IMR-90 (cell line): ENCODE measurements at regions not wholly inside any gene's neighbourhood (a gene's known extent, or its start where the extent isn't known, plus 50 kb on each side); places are given as distances from the start of the nearest gene placed in this dataset.

Experiments used
- ATAC-seq: fragments of 200-7000 bp; cut with Tn5 transposase; 2 replicates; pipeline ENCODE4 v1.9.1; 2020; ENCODE audit warnings: low read depth, mild to moderate bottlenecking, moderate library complexity
- BruUV-seq: library from RNA; stranded (reverse); fragments of 400-500 nt; replicated peaks from 2 replicates; lab custom pipeline; 2021; lab: Mats Ljungman, UMichigan
- CTCF ChIA-PET: fragments of 300-600 bp; formaldehyde crosslinking; extraction: SDS; loops from one replicate; lab custom pipeline; 2021; ENCODE audit warnings: antibody characterized with exemption; lab: Yijun Ruan, JAX
- POLR2A ChIA-PET: fragments of 300-600 bp; sonication (Branson Sonifier 250); formaldehyde crosslinking; loops from one replicate; lab custom pipeline; 2022; ENCODE audit warnings: antibody characterized with exemption; ENCODE audit not compliant: unreplicated experiment; lab: Charles Lee
- DNase-seq: peaks from one replicate; pipeline ENCODE4 v3.0.0; 2013
- H2AFZ ChIP-seq: replicated peaks from 2 replicates; pipeline ENCODE3; 2013; ENCODE audit warnings: low read length, mild to moderate bottlenecking; ENCODE audit not compliant: poor library complexity
- H2AK5ac ChIP-seq: 2 replicates; pipeline ENCODE4 v1.6.1; 2013; ENCODE audit warnings: low read depth, low read length, inconsistent platforms
- H2AK9ac ChIP-seq: replicated peaks from 2 replicates; pipeline ENCODE3; 2013; ENCODE audit warnings: mild to moderate bottlenecking, low read depth, low read length, moderate library complexity; ENCODE audit not compliant: poor library complexity
- H2BK120ac ChIP-seq: 2 replicates; pipeline ENCODE4 v1.6.1; 2013; ENCODE audit warnings: low read depth, low read length, inconsistent platforms
- H2BK15ac ChIP-seq: 3 replicates; pipeline ENCODE4 v1.6.1; 2013; ENCODE audit warnings: low read depth, low read length, inconsistent platforms
- H2BK20ac ChIP-seq: 2 replicates; pipeline ENCODE4 v1.6.1; 2013; ENCODE audit warnings: low read depth, mild to moderate bottlenecking, inconsistent platforms, low read length, moderate library complexity
- H2BK5ac ChIP-seq: 2 replicates; pipeline ENCODE4 v1.6.1; 2013; ENCODE audit warnings: mild to moderate bottlenecking, low read depth, low read length, inconsistent platforms; ENCODE audit not compliant: poor library complexity, severe bottlenecking
- H3K14ac ChIP-seq: replicated peaks from 2 replicates; pipeline ENCODE4 v1.6.1; 2013; ENCODE audit warnings: low read depth, low read length, inconsistent platforms
- H3K18ac ChIP-seq: 2 replicates; pipeline ENCODE4 v1.6.1; 2013; ENCODE audit warnings: low read depth, low read length, control low read depth
- H3K23ac ChIP-seq: 2 replicates; pipeline ENCODE4 v1.6.1; 2013; ENCODE audit warnings: low read depth, low read length, inconsistent platforms
- H3K27ac ChIP-seq: 2 replicates; pipeline ENCODE4 v1.5.1; 2013; ENCODE audit warnings: mild to moderate bottlenecking, control low read depth, low read length; ENCODE audit not compliant: insufficient read depth
- H3K27me3 ChIP-seq: 2 replicates; pipeline ENCODE4 v1.6.1; 2013; ENCODE audit warnings: low read length; ENCODE audit not compliant: control insufficient read depth, insufficient read depth
- H3K36me3 ChIP-seq: 2 replicates; pipeline ENCODE4 v1.6.1; 2013; ENCODE audit warnings: low read length, mixed read lengths; ENCODE audit not compliant: control insufficient read depth, insufficient read depth
- H3K4ac ChIP-seq: 2 replicates; pipeline ENCODE4 v1.6.1; 2013; ENCODE audit warnings: low read depth, low read length, inconsistent platforms
- H3K4me1 ChIP-seq: 2 replicates; pipeline ENCODE4 v1.6.1; 2013; ENCODE audit warnings: low read length, mixed read lengths; ENCODE audit not compliant: control insufficient read depth, insufficient read depth
- H3K4me2 ChIP-seq: 2 replicates; pipeline ENCODE4 v1.6.1; 2013; ENCODE audit warnings: low read depth, mild to moderate bottlenecking, control low read depth, low read length, moderate library complexity
- H3K4me3 ChIP-seq: 2 replicates; pipeline ENCODE4 v1.5.1; 2013; ENCODE audit warnings: low read depth, mild to moderate bottlenecking, control low read depth, low read length, moderate library complexity; ENCODE audit not compliant: insufficient read depth
- H3K56ac ChIP-seq: 2 replicates; pipeline ENCODE4 v1.6.1; 2013; ENCODE audit warnings: low read length, inconsistent platforms; ENCODE audit not compliant: insufficient read depth; ENCODE audit errors: extremely low read depth
- H3K79me1 ChIP-seq, 2 experiments: 2 replicates each; pipeline ENCODE4 v1.6.1; 2013; ENCODE audit warnings: low read length in 2 of 2, inconsistent platforms in 1 of 2, low read depth in 1 of 2
- H3K9ac ChIP-seq: 2 replicates; pipeline ENCODE4 v1.6.1; 2013; ENCODE audit warnings: low read depth, low read length, control low read depth
- H3K9me1 ChIP-seq: 2 replicates; pipeline ENCODE4 v1.6.1; 2013; ENCODE audit warnings: low read length, inconsistent platforms; ENCODE audit not compliant: insufficient read depth
- H3K9me3 ChIP-seq: 2 replicates; pipeline ENCODE4 v1.6.1; 2013; ENCODE audit warnings: low read length; ENCODE audit not compliant: control insufficient read depth, insufficient read depth
- H4K20me1 ChIP-seq: 2 replicates; pipeline ENCODE4 v1.6.1; 2013; ENCODE audit warnings: low read length, inconsistent platforms; ENCODE audit not compliant: insufficient read depth
- H4K5ac ChIP-seq: 2 replicates; pipeline ENCODE4 v1.6.1; 2013; ENCODE audit warnings: mild to moderate bottlenecking, low read depth, low read length, control low read depth
- H4K8ac ChIP-seq, 2 experiments: 2 replicates each; pipeline ENCODE4 v1.6.1; 2013; ENCODE audit warnings: low read depth in 2 of 2, low read length in 2 of 2, control low read depth in 1 of 2, inconsistent platforms in 1 of 2
- H4K91ac ChIP-seq: 2 replicates; pipeline ENCODE4 v1.6.1; 2013; ENCODE audit warnings: low read depth, low read length, inconsistent platforms; ENCODE audit not compliant: insufficient read depth
- BHLHE40 ChIP-seq: fragments of 150-350 bp; IDR thresholded peaks from 2 replicates; pipeline ENCODE4 v1.6.1; 2016; ENCODE audit warnings: mild to moderate bottlenecking, low read depth, low read length
- CHD1 ChIP-seq: IDR thresholded peaks from 2 replicates; pipeline ENCODE4 v1.6.1; 2012; ENCODE audit warnings: low read depth, low read length, improper control_type of control experiment
- CTCF ChIP-seq: conservative IDR thresholded peaks from 2 replicates; pipeline ENCODE4 v1.5.1; 2012; ENCODE audit warnings: mild to moderate bottlenecking, low read depth, low read length, improper control_type of control experiment
- NFE2L2 ChIP-seq: fragments of 150-350 bp; IDR thresholded peaks from 2 replicates; pipeline ENCODE4 v1.6.1; 2016; ENCODE audit warnings: low read depth, mild to moderate bottlenecking, low read length
- RAD21 ChIP-seq: IDR thresholded peaks from 2 replicates; pipeline ENCODE4 v1.6.1; 2012; ENCODE audit warnings: low read length, improper control_type of control experiment
- RCOR1 ChIP-seq: IDR thresholded peaks from 2 replicates; pipeline ENCODE4 v1.6.1; 2012; ENCODE audit warnings: mild to moderate bottlenecking, low read length, improper control_type of control experiment; ENCODE audit not compliant: insufficient replicate concordance
- RFX5 ChIP-seq: IDR thresholded peaks from 2 replicates; pipeline ENCODE4 v1.8.0; 2012; ENCODE audit warnings: low read depth, mild to moderate bottlenecking, low read length, moderate library complexity
- WGBS, 2 experiments: methylation state at CpG; one replicate each; pipeline versions ENCODE4 v1.1.5 to v1.1.7; 2013; ENCODE audit warnings: missing lambda C conversion rate in 2 of 2; ENCODE audit not compliant: insufficient read length in 1 of 2; ENCODE audit errors: extremely low coverage in 2 of 2; 5-methylcytosine and 5-hydroxymethylcytosine counted together
- dilution Hi-C: fragments of 300-500 bp; cut with HindIII; formaldehyde crosslinking; loops from one replicate; pipeline ENCODE4 v1.14.3; 2018; ENCODE audit warnings: low sequenced_read_pairs; ENCODE audit not compliant: unreplicated experiment
- in situ Hi-C: fragments of 300-500 bp; cut with MboI; formaldehyde crosslinking; loops from 3 replicates; pipeline ENCODE4 v1.14.3; 2019; ENCODE audit warnings: low sequenced_read_pairs, inconsistent platforms, mixed read lengths
- intact Hi-C: fragments of 100-400 bp; cut with micrococcal nuclease; formaldehyde crosslinking; loops from 2 replicates; pipeline ENCODE4 v1.10.0; 2022

- TF ChIP-seq CTCF = no peak
- no peak for TF ChIP-seq NFE2L2
- no peak for TF ChIP-seq BHLHE40
- no peak for TF ChIP-seq RCOR1
- no peak for TF ChIP-seq RFX5
- TF ChIP-seq CHD1 = no peak
- no peak for TF ChIP-seq RAD21
- no peak overlapping the region for H2AK9ac ChIP-seq
- no peaks in the 10 kb centered on the region; the same call in 1 of the 2 replicates for H3K4me1 ChIP-seq
- H3K56ac ChIP-seq = no peak overlapping the region
- BruUV-seq = no TSS peak
- no peak overlapping the region for H4K91ac ChIP-seq
- no peak overlapping the region for H3K23ac ChIP-seq
- no peak overlapping the region for H2AFZ ChIP-seq
- no peak overlapping the region for H2BK15ac ChIP-seq
- H3K9ac ChIP-seq = no peak overlapping the region
- no CpG with 5 or more reads among the region's 6 CpGs for WGBS, 2 experiments
- ChIA-PET CTCF (interaction anchor here (1.2 kb wide), 1 partner anchor 27 kb away, joined by 3 read pairs; no protein-coding TSS in a partner anchor), POLR2A (no interaction called here)
- H3K36me3 ChIP-seq = no peaks in the 10 kb centered on the region
- no peak overlapping the region for H2BK5ac ChIP-seq
- no peaks in the 10 kb centered on the region for H3K9me1 ChIP-seq
- H3K4me2 ChIP-seq = no peak overlapping the region
- no peak overlapping the region for H2BK20ac ChIP-seq
- no peaks in the 10 kb centered on the region for H4K20me1 ChIP-seq
- H3K4me3 ChIP-seq = no peak overlapping the region
- no peaks in the 10 kb centered on the region for H3K9me3 ChIP-seq
- DNase-seq (no peak), ATAC-seq (no peak)
- in situ Hi-C loops (no loop called here), intact Hi-C loops (no loop called here), dilution Hi-C loops (no loop called here)
- H3K27me3 ChIP-seq = no peaks in the 10 kb centered on the region
- H3K4ac ChIP-seq = no peak overlapping the region
- no peak overlapping the region for H4K8ac ChIP-seq
- no peaks in the 10 kb centered on the region for H3K79me1 ChIP-seq
- no peak overlapping the region for H3K14ac ChIP-seq
- H4K5ac ChIP-seq = no peak overlapping the region
- no peak overlapping the region for H3K27ac ChIP-seq
- H3K18ac ChIP-seq = no peak overlapping the region
- no peak overlapping the region for H2BK120ac ChIP-seq
- no peak overlapping the region for H2AK5ac ChIP-seq
Measured at GRCh38 chr4:114100288-114101031, 121.0 kb upstream of the ARSJ start.
